Lower leg skin (tissue), 4 donors: ENCODE measurements at regions not wholly inside any gene's neighbourhood (a gene's known extent, or its start where the extent isn't known, plus 50 kb on each side); places are given as distances from the start of the nearest gene placed in this dataset.

Source experiments
- DNase-seq, 2 donors: peaks; one replicate each; pipeline ENCODE4 v3.0.0-alpha.2; 2019; ENCODE audit warnings: low spot score in 2 of 2
- H3K4me3 ChIP-seq: fragments of 200-600 bp; sonication (generic); 2 replicates; pipeline ENCODE4 v1.5.1; 2017; ENCODE audit warnings: mild to moderate bottlenecking, low read depth; ENCODE audit not compliant: poor library complexity, severe bottlenecking
- CTCF ChIP-seq, 3 donors: fragments of 450-650 bp; IDR thresholded peaks; one replicate each; pipeline ENCODE4 v1.5.1; 2016; ENCODE audit warnings: antibody characterized with exemption in 3 of 3, mild to moderate bottlenecking in 3 of 3, moderate library complexity in 2 of 3
- POLR2A ChIP-seq, 2 donors: fragments of 450-650 bp; IDR thresholded peaks; one replicate each; pipeline ENCODE4 v1.6.1; 2016 to 2017; ENCODE audit warnings: antibody characterized with exemption in 2 of 2, mild to moderate bottlenecking in 1 of 2, moderate library complexity in 1 of 2
- WGBS, 2 donors: methylation state at CpG; one replicate each; pipeline ENCODE4 v1.1.5; 2018; 5-methylcytosine and 5-hydroxymethylcytosine counted together
- intact Hi-C: fragments of 100-400 bp; cut with DNase I; formaldehyde crosslinking; loops from one replicate; pipeline ENCODE4 v1.15.0; 2023; ENCODE audit warnings: low total_unique reads

GRCh38 chrX:8890794-8891193, 89.6 kb upstream of the FAM9A start:
- TF ChIP-seq POLR2A (IDR thresholded peaks at IDR 0.05) (no peak), CTCF (IDR thresholded peaks at IDR 0.05) (no peak)
- WGBS, 2 donors, result 61 to 100% methylated on average over 1 of the region's 1 CpG
- intact Hi-C loops, result no loop called here
- no peak overlapping the region for H3K4me3 ChIP-seq
- no peak for DNase-seq

GRCh38 chrX:8887004-8887403, 85.8 kb upstream of the FAM9A start:
- no peak for DNase-seq
- no peak overlapping the region for H3K4me3 ChIP-seq
- no peak for TF ChIP-seq POLR2A (IDR thresholded peaks at IDR 0.05)
- intact Hi-C loops, result no loop called here
- WGBS, 2 donors, result 52 to 53% methylated on average over 3 of the region's 3 CpGs

- WGBS, 2 donors, result 45 to 62% methylated on average over 4 of the region's 4 CpGs
- DNase-seq, result no peak
- no peak overlapping the region for H3K4me3 ChIP-seq
- no peak for TF ChIP-seq POLR2A (IDR thresholded peaks at IDR 0.05)
- TF ChIP-seq CTCF (IDR thresholded peaks at IDR 0.05), result no peak
- intact Hi-C loops, result no loop called here
These were observed 78.6 kb upstream of the FAM9A start for GRCh38 chrX:8879750-8880149.

- no peak overlapping the region for H3K4me3 ChIP-seq
- WGBS, 2 donors, result 46 to 49% methylated on average over 3 of the region's 3 CpGs
- no peak for DNase-seq
- intact Hi-C loops, result no loop called here
- TF ChIP-seq CTCF (IDR thresholded peaks at IDR 0.05) (no peak), POLR2A (IDR thresholded peaks at IDR 0.05) (no peak)
These were observed 72.8 kb upstream of the FAM9A start for GRCh38 chrX:8873956-8874355.

GRCh38 chrX:8873102-8873501, 71.9 kb upstream of the FAM9A start:
- H3K4me3 ChIP-seq, result no peak overlapping the region
- no peak for TF ChIP-seq CTCF (IDR thresholded peaks at IDR 0.05)
- TF ChIP-seq POLR2A (IDR thresholded peaks at IDR 0.05), result no peak
- WGBS, 2 donors, result 66 to 80% methylated on average over 2 of the region's 2 CpGs
- no peak for DNase-seq
- intact Hi-C loops, result no loop called here

- no peak overlapping the region for H3K4me3 ChIP-seq
- TF ChIP-seq CTCF (IDR thresholded peaks at IDR 0.05), result no peak
- no peak for TF ChIP-seq POLR2A (IDR thresholded peaks at IDR 0.05)
- 61 to 80% methylated on average over 3 of the region's 3 CpGs for WGBS, 2 donors
- DNase-seq, result no peak
- intact Hi-C loops, result no loop called here
These were observed 69.2 kb upstream of the FAM9A start for GRCh38 chrX:8870411-8870810.
